AG10803 (cell line): ENCODE measurements at regions not wholly inside any gene's neighbourhood (a gene's known extent, or its start where the extent isn't known, plus 50 kb on each side); places are given as distances from the start of the nearest gene placed in this dataset.

ENCODE experiments used
- DNase-seq: peaks from one replicate; pipeline ENCODE4 v3.0.0; 2010; ENCODE audit warnings: low read depth
- H3K4me3 ChIP-seq: 2 replicates; pipeline ENCODE4 v1.5.1; 2011; ENCODE audit warnings: mild to moderate bottlenecking, low read length, control low read depth
- CTCF ChIP-seq: conservative IDR thresholded peaks from 2 replicates; pipeline ENCODE4 v1.5.1; 2011; ENCODE audit warnings: mild to moderate bottlenecking, low read length, control low read depth, inconsistent platforms

- H3K4me3 ChIP-seq = no peak overlapping the region
- no peak for TF ChIP-seq CTCF
- DNase-seq = no peak
These were observed 148.6 kb upstream of the NAMPT start for GRCh38 chr7:106433377-106433776.

GRCh38 chr7:106430535-106431455 is 146.0 kb upstream of the NAMPT start:
- no peak for TF ChIP-seq CTCF
- H3K4me3 ChIP-seq = no peak overlapping the region
- no peak for DNase-seq

GRCh38 chr7:106430103-106430502 is 145.3 kb upstream of the NAMPT start:
- H3K4me3 ChIP-seq = no peak overlapping the region
- TF ChIP-seq CTCF = no peak
- no peak for DNase-seq

GRCh38 chr7:106426803-106427202 is 142.0 kb upstream of the NAMPT start:
- H3K4me3 ChIP-seq = no peak overlapping the region
- no peak for DNase-seq
- TF ChIP-seq CTCF = no peak

- H3K4me3 ChIP-seq = peak overlapping the region; percentile 4; the same call in 1 of the 2 replicates
These were observed 140.4 kb upstream of the NAMPT start for GRCh38 chr7:106425017-106425719.

GRCh38 chr7:106424476-106425016 is 139.8 kb upstream of the NAMPT start:
- no peak overlapping the region for H3K4me3 ChIP-seq
- DNase-seq = no peak
- TF ChIP-seq CTCF = no peak

More at GRCh38 chr7:106425017-106425719, 140.4 kb upstream of the NAMPT start:
- TF ChIP-seq CTCF = no peak
- peak; percentile 100 for DNase-seq
